Mucosa of rectum (tissue), 2 donors: ENCODE measurements at regions not wholly inside any gene's neighbourhood (a gene's known extent, or its start where the extent isn't known, plus 50 kb on each side); places are given as distances from the start of the nearest gene placed in this dataset.
"Not testable (repeated sequence)": the region's sequence is repeated elsewhere in the genome, so short reads cannot be mapped to it uniquely, and the experiment has no call there.

Experiments used
- H3K27ac ChIP-seq, 2 donors: one replicate each; pipeline ENCODE4 v1.7.0; 2013; ENCODE audit warnings: inconsistent platforms in 2 of 2, low read depth in 2 of 2, low read length in 2 of 2
- H3K27me3 ChIP-seq, 2 donors: one replicate each; pipeline ENCODE4 v1.7.0; 2013; ENCODE audit warnings: low read length in 2 of 2; ENCODE audit not compliant: control insufficient read depth in 2 of 2, insufficient read depth in 2 of 2
- H3K36me3 ChIP-seq, 2 donors: one replicate each; pipeline ENCODE4 v1.7.0; 2013; ENCODE audit warnings: low read length in 2 of 2; ENCODE audit not compliant: control insufficient read depth in 2 of 2, insufficient read depth in 2 of 2
- H3K4me1 ChIP-seq, 2 donors: one replicate each; pipeline ENCODE4 v1.7.0; 2013; ENCODE audit warnings: low read length in 2 of 2, mild to moderate bottlenecking in 1 of 2; ENCODE audit not compliant: control insufficient read depth in 2 of 2, insufficient read depth in 2 of 2
- H3K4me3 ChIP-seq, 2 donors: one replicate each; pipeline ENCODE4 v1.7.0; 2013; ENCODE audit warnings: low read length in 2 of 2
- H3K9ac ChIP-seq, 2 donors: one replicate each; pipeline ENCODE4 v1.7.0; 2013; ENCODE audit warnings: low read length in 2 of 2, low read depth in 1 of 2, mild to moderate bottlenecking in 1 of 2
- H3K9me3 ChIP-seq, 2 donors: one replicate each; pipeline ENCODE4 v1.7.0; 2013; ENCODE audit warnings: low read length in 2 of 2; ENCODE audit not compliant: control insufficient read depth in 2 of 2
- donor health status: healthy.
- donor health status: Normal muscosa, but diverticular disease.

GRCh38 chr2:94776036-94776435 is 95.2 kb upstream of the TEKT4 start:
- Histone ChIP-seq H3K4me3 (no peak overlapping the region), H3K27ac (no peak overlapping the region), H3K27me3 (no peaks in the 10 kb centered on the region), H3K36me3 (no peaks in the 10 kb centered on the region), H3K9ac (no peak overlapping the region), H3K9me3 (no peaks in the 10 kb centered on the region), H3K4me1 (no peaks in the 10 kb centered on the region)

- not testable (repeated sequence) for H3K4me3 ChIP-seq, H3K9me3 ChIP-seq, H3K27ac ChIP-seq, H3K36me3 ChIP-seq, H3K9ac ChIP-seq, H3K4me1 ChIP-seq, H3K27me3 ChIP-seq
Observed at GRCh38 chr2:94785105-94785504, 86.1 kb upstream of the TEKT4 start.

DNA sequence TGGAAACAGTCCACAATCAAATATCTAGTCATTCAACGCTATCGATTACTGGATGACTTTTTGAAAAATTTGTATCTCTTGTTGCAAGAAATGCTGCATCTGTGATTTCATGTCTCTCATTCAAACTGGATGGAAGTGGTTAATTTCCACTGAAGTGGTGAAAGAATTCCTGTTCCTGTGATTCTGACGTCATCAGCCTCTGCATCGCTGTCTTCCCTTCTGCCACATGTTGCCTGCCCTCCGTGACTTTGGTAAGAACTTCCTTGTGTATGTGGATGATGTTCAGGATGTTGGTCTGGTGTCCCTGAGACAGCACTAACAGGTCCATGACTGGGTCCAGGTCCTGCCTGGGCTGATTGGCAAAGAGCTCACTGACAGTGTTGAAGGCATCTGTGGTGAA is 84.8 kb upstream of the TEKT4 start:
- H3K27me3 ChIP-seq, H3K9me3 ChIP-seq, H3K4me3 ChIP-seq, H3K27ac ChIP-seq, H3K9ac ChIP-seq, H3K4me1 ChIP-seq, H3K36me3 ChIP-seq: not testable (repeated sequence)

- H3K27ac ChIP-seq, H3K9ac ChIP-seq, H3K27me3 ChIP-seq, H3K4me3 ChIP-seq, H3K36me3 ChIP-seq, H3K9me3 ChIP-seq, H3K4me1 ChIP-seq: not testable (repeated sequence)
Observed at GRCh38 chr2:94790169-94790568, 81.1 kb upstream of the TEKT4 start.

DNA sequence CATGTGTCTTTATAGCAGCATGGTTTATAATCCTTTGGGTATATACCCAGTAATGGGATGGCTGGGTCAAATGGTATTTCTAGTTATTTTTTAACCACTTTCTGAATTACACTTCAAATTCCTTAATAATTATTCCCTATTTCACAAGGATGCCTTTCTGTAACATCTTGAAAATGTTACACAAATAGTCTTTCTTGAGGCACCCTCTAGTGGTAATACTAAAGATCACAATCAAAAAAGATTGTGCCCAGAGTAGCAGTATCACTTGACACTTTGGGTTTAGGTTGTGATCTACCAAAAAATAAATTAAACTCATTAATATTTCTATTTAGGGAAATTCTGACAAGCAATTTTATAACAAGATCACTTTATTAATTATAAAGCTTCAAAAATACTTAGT is 74.0 kb upstream of the TEKT4 start:
- H3K9me3 ChIP-seq, H3K4me1 ChIP-seq, H3K4me3 ChIP-seq, H3K27me3 ChIP-seq, H3K9ac ChIP-seq, H3K27ac ChIP-seq, H3K36me3 ChIP-seq: not testable (repeated sequence)
